ENCODE measurements at regions not wholly inside any gene's neighbourhood (a gene's known extent, or its start where the extent isn't known, plus 50 kb on each side); places are given as distances from the start of the nearest gene placed in this dataset.

- H3K27ac ChIP-seq (ENCODE audit: low read depth, low read length): no peak overlapping the region
- H3K4me3 ChIP-seq (ENCODE audit: low read depth, low read length): no peak overlapping the region
- peaks cover 12% of the 10 kb centered on the region for H3K4me1 ChIP-seq (ENCODE audit: control insufficient read depth, insufficient read depth, low read length, unreplicated experiment)
- H2AFZ ChIP-seq (ENCODE audit: low read length, unreplicated experiment): no peak overlapping the region
- no peaks in the 10 kb centered on the region for H3K27me3 ChIP-seq (ENCODE audit: insufficient read depth, low read length)
- no peaks in the 10 kb centered on the region for H3K36me3 ChIP-seq (ENCODE audit: insufficient read depth, low read length)
- no peaks in the 10 kb centered on the region for H3K79me2 ChIP-seq (ENCODE audit: control insufficient read depth, insufficient read depth, low read length, unreplicated experiment)
Measured at GRCh38 chr14:85236296-85236695, 293.6 kb upstream of the FLRT2 start.

GRCh38 chr14:85239791-85240190, 290.2 kb upstream of the FLRT2 start:
- Histone ChIP-seq H3K79me2 (ENCODE audit: control insufficient read depth, insufficient read depth, low read length, unreplicated experiment) (no peaks in the 10 kb centered on the region), H3K36me3 (ENCODE audit: insufficient read depth, low read length) (no peaks in the 10 kb centered on the region), H2AFZ (ENCODE audit: low read length, unreplicated experiment) (no peak overlapping the region), H3K27me3 (ENCODE audit: insufficient read depth, low read length) (no peaks in the 10 kb centered on the region), H3K27ac (ENCODE audit: low read depth, low read length) (no peak overlapping the region), H3K4me3 (ENCODE audit: low read depth, low read length) (no peak overlapping the region), H3K4me1 (ENCODE audit: control insufficient read depth, insufficient read depth, low read length, unreplicated experiment) (peaks cover 3% of the 10 kb centered on the region)

DNA sequence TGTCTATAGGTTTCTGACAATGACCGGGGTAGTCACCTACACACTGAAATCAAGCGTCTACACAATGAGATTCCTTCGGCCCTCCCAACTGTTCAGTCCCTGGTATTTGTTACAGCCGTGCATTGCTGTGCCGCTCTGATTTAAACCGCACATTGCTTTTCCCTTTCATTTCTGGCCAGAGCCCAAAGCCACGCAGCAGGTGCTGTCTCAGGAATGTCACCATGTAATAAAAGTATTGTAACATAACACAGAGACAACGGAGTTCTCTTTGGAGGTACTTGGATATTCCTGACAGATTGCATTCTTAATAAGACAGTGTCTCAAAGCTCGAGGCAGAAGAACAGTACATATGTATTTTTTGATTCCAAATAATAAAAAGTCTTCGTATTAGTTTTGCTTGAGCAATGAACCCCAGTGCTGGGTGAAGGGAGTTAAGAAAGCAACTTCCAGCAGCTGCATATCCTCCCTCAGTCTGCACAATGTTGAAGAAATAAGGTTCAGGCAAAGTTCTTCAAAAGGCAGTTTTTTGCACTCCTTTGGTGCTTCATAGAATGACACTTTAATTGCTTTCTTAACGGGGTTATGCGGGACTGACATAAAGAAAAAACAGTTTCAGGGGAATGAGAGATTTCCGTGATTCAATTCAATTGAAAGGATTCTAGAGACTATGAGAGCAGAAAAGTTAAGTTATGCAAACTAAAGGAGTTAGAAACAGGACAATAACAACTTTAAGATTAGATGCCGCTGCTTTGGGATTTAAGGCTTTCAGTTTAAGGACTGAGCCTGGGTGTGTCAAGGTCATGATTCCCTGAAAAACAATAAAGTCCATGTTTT, 288.7 kb upstream of the FLRT2 start:
- H3K27me3 ChIP-seq (ENCODE audit: insufficient read depth, low read length): no peaks in the 10 kb centered on the region
- H3K36me3 ChIP-seq (ENCODE audit: insufficient read depth, low read length): no peaks in the 10 kb centered on the region
- H3K4me3 ChIP-seq (ENCODE audit: low read depth, low read length): peak overlapping the region; percentile 62
- no peak overlapping the region for H3K27ac ChIP-seq (ENCODE audit: low read depth, low read length)
- H2AFZ ChIP-seq (ENCODE audit: low read length, unreplicated experiment): peak overlapping the region; percentile 68
- H3K4me1 ChIP-seq (ENCODE audit: control insufficient read depth, insufficient read depth, low read length, unreplicated experiment): peaks cover 3% of the 10 kb centered on the region
- no peaks in the 10 kb centered on the region for H3K79me2 ChIP-seq (ENCODE audit: control insufficient read depth, insufficient read depth, low read length, unreplicated experiment)

- no peak overlapping the region for H2AFZ ChIP-seq (ENCODE audit: low read length, unreplicated experiment)
- H3K79me2 ChIP-seq (ENCODE audit: control insufficient read depth, insufficient read depth, low read length, unreplicated experiment): no peaks in the 10 kb centered on the region
- H3K27me3 ChIP-seq (ENCODE audit: insufficient read depth, low read length): no peaks in the 10 kb centered on the region
Measured at GRCh38 chr14:85242666-85243065, 287.3 kb upstream of the FLRT2 start.

GRCh38 chr14:85243321-85243720, 286.6 kb upstream of the FLRT2 start:
- Histone ChIP-seq H2AFZ (ENCODE audit: low read length, unreplicated experiment) (no peak overlapping the region), H3K36me3 (ENCODE audit: insufficient read depth, low read length) (no peaks in the 10 kb centered on the region), H3K79me2 (ENCODE audit: control insufficient read depth, insufficient read depth, low read length, unreplicated experiment) (no peaks in the 10 kb centered on the region), H3K27me3 (ENCODE audit: insufficient read depth, low read length) (no peaks in the 10 kb centered on the region), H3K4me1 (ENCODE audit: control insufficient read depth, insufficient read depth, low read length, unreplicated experiment) (peaks cover 3% of the 10 kb centered on the region), H3K27ac (ENCODE audit: low read depth, low read length) (no peak overlapping the region), H3K4me3 (ENCODE audit: low read depth, low read length) (no peak overlapping the region)

More at GRCh38 chr14:85242666-85243065, 287.3 kb upstream of the FLRT2 start:
- Histone ChIP-seq H3K4me1 (ENCODE audit: control insufficient read depth, insufficient read depth, low read length, unreplicated experiment) (peaks cover 3% of the 10 kb centered on the region), H3K36me3 (ENCODE audit: insufficient read depth, low read length) (no peaks in the 10 kb centered on the region), H3K4me3 (ENCODE audit: low read depth, low read length) (no peak overlapping the region), H3K27ac (ENCODE audit: low read depth, low read length) (no peak overlapping the region)

DNA sequence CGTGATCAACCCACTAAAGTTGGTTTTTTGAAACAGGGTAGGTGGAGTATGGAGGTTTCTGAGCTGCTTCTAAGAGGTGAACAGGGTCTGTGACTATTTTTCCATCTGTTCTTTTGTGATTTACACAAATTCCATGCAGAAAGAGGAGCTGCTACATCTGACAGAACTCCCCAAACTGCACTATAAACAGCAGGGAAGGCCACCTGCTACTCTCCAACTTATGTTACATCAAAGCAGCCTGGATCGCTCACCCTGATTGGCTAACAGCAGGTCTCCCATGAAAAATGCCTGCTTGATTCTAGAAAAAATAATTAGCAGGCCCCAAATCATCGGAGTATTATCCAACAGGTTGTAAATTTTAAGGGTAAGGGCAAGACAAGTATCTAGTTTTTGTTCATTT, 282.9 kb upstream of the FLRT2 start:
- H3K36me3 ChIP-seq (ENCODE audit: insufficient read depth, low read length): no peaks in the 10 kb centered on the region
- H3K4me3 ChIP-seq (ENCODE audit: low read depth, low read length): no peak overlapping the region
- no peaks in the 10 kb centered on the region for H3K27me3 ChIP-seq (ENCODE audit: insufficient read depth, low read length)
- H3K27ac ChIP-seq (ENCODE audit: low read depth, low read length): no peak overlapping the region
- peaks cover 5% of the 10 kb centered on the region for H3K4me1 ChIP-seq (ENCODE audit: control insufficient read depth, insufficient read depth, low read length, unreplicated experiment)
- H3K79me2 ChIP-seq (ENCODE audit: control insufficient read depth, insufficient read depth, low read length, unreplicated experiment): no peaks in the 10 kb centered on the region
- H2AFZ ChIP-seq (ENCODE audit: low read length, unreplicated experiment): no peak overlapping the region

DNA sequence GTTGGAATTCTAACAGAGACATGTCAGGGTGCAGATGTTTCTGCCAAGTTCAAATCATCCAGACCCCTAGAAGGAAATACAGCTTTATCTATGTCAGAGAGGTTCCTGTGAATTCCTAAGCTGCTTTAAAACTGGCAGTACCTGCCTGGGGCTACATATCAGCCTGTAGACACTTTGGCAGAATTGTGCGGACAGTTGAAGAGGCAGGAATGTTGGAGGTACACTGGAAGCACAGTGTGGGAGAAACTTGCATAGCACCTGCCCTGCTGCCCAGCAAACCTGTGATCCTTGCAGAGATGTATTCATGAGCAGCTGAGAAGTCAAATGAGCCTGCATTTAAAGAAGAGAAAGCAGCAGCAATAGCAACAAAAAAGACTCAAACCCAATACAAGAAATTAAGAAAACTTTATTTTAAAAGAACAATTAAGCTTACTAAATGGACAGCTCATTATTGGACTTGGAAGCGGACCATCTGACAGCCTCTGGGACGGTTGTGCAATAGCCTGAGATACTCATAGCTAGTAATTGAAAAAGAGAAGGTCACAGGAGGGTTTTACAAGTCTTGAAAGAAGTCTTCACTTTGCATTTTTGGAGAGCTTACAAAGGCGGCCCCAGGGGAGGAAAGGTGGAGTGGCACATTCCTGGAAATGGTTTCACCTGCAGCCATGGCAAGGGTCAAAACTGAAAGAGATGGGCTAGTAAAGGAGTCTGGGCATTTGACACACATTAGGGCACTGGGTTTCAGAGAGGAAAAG, 280.9 kb upstream of the FLRT2 start:
- Histone ChIP-seq H3K36me3 (ENCODE audit: insufficient read depth, low read length) (no peaks in the 10 kb centered on the region), H3K79me2 (ENCODE audit: control insufficient read depth, insufficient read depth, low read length, unreplicated experiment) (no peaks in the 10 kb centered on the region), H3K4me1 (ENCODE audit: control insufficient read depth, insufficient read depth, low read length, unreplicated experiment) (peaks cover 10% of the 10 kb centered on the region), H3K4me3 (ENCODE audit: low read depth, low read length) (no peak overlapping the region), H2AFZ (ENCODE audit: low read length, unreplicated experiment) (no peak overlapping the region), H3K27me3 (ENCODE audit: insufficient read depth, low read length) (no peaks in the 10 kb centered on the region), H3K27ac (ENCODE audit: low read depth, low read length) (no peak overlapping the region)

- H3K79me2 ChIP-seq (ENCODE audit: control insufficient read depth, insufficient read depth, low read length, unreplicated experiment): no peaks in the 10 kb centered on the region
- peaks cover 10% of the 10 kb centered on the region for H3K4me1 ChIP-seq (ENCODE audit: control insufficient read depth, insufficient read depth, low read length, unreplicated experiment)
- no peaks in the 10 kb centered on the region for H3K27me3 ChIP-seq (ENCODE audit: insufficient read depth, low read length)
- H3K4me3 ChIP-seq (ENCODE audit: low read depth, low read length): no peak overlapping the region
- no peaks in the 10 kb centered on the region for H3K36me3 ChIP-seq (ENCODE audit: insufficient read depth, low read length)
- H3K27ac ChIP-seq (ENCODE audit: low read depth, low read length): no peak overlapping the region
- H2AFZ ChIP-seq (ENCODE audit: low read length, unreplicated experiment): no peak overlapping the region
Measured at GRCh38 chr14:85250414-85251189, 279.3 kb upstream of the FLRT2 start.

GRCh38 chr14:85252011-85252410, 277.9 kb upstream of the FLRT2 start:
- H3K4me1 ChIP-seq (ENCODE audit: control insufficient read depth, insufficient read depth, low read length, unreplicated experiment): peaks cover 10% of the 10 kb centered on the region
- H3K79me2 ChIP-seq (ENCODE audit: control insufficient read depth, insufficient read depth, low read length, unreplicated experiment): no peaks in the 10 kb centered on the region
- H3K36me3 ChIP-seq (ENCODE audit: insufficient read depth, low read length): no peaks in the 10 kb centered on the region
- H3K27me3 ChIP-seq (ENCODE audit: insufficient read depth, low read length): no peaks in the 10 kb centered on the region
- no peak overlapping the region for H3K27ac ChIP-seq (ENCODE audit: low read depth, low read length)
- no peak overlapping the region for H3K4me3 ChIP-seq (ENCODE audit: low read depth, low read length)
- no peak overlapping the region for H2AFZ ChIP-seq (ENCODE audit: low read length, unreplicated experiment)

- no peak overlapping the region for H3K4me3 ChIP-seq (ENCODE audit: low read depth, low read length)
- no peaks in the 10 kb centered on the region for H3K27me3 ChIP-seq (ENCODE audit: insufficient read depth, low read length)
- H3K79me2 ChIP-seq (ENCODE audit: control insufficient read depth, insufficient read depth, low read length, unreplicated experiment): no peaks in the 10 kb centered on the region
- no peak overlapping the region for H3K27ac ChIP-seq (ENCODE audit: low read depth, low read length)
- peaks cover 10% of the 10 kb centered on the region for H3K4me1 ChIP-seq (ENCODE audit: control insufficient read depth, insufficient read depth, low read length, unreplicated experiment)
- no peak overlapping the region for H2AFZ ChIP-seq (ENCODE audit: low read length, unreplicated experiment)
- no peaks in the 10 kb centered on the region for H3K36me3 ChIP-seq (ENCODE audit: insufficient read depth, low read length)
Measured at GRCh38 chr14:85254711-85255110, 275.2 kb upstream of the FLRT2 start.

All from ACC112 (cell line).